ENCODE measurements at regions not wholly inside any gene's neighbourhood (a gene's known extent, or its start where the extent isn't known, plus 50 kb on each side); places are given as distances from the start of the nearest gene placed in this dataset.
"Not testable (repeated sequence)": the region's sequence is repeated elsewhere in the genome, so short reads cannot be mapped to it uniquely, and the experiment has no call there.

GRCh38 chr11:67759321-67759720 lies 84.9 kb upstream of the ALDH3B2 start:
- not testable (repeated sequence) for DNase-seq (ENCODE audit: low read depth in 4 of 6, low spot score in 6 of 6); H3K4me1 ChIP-seq (ENCODE audit: control insufficient read depth, insufficient read depth, low read length); H3K4me3 ChIP-seq (ENCODE audit: low read depth, low read length); H3K27ac ChIP-seq (ENCODE audit: low read depth, low read length); H3K27me3 ChIP-seq (ENCODE audit: control insufficient read depth, insufficient read depth, low read length); H3K9me3 ChIP-seq (ENCODE audit: control insufficient read depth, insufficient read depth, low read length); H3K36me3 ChIP-seq (ENCODE audit: control insufficient read depth, insufficient read depth, low read length)
- 100% methylated on average over 1 of the region's 3 CpGs for WGBS (ENCODE audit: insufficient coverage)

GRCh38 chr11:67758467-67758866 lies 84.0 kb upstream of the ALDH3B2 start:
- DNase-seq (ENCODE audit: low read depth in 4 of 6, low spot score in 6 of 6); H3K4me1 ChIP-seq (ENCODE audit: control insufficient read depth, insufficient read depth, low read length); H3K4me3 ChIP-seq (ENCODE audit: low read depth, low read length); H3K9me3 ChIP-seq (ENCODE audit: control insufficient read depth, insufficient read depth, low read length); H3K36me3 ChIP-seq (ENCODE audit: control insufficient read depth, insufficient read depth, low read length); H3K27me3 ChIP-seq (ENCODE audit: control insufficient read depth, insufficient read depth, low read length); H3K27ac ChIP-seq (ENCODE audit: low read depth, low read length): not testable (repeated sequence)
- 60% methylated on average over 5 of the region's 6 CpGs for WGBS (ENCODE audit: insufficient coverage)

GRCh38 chr11:67758009-67758408 lies 83.6 kb upstream of the ALDH3B2 start:
- peak in 2 of 6 donors; percentile 21 to 30 for DNase-seq (ENCODE audit: low read depth in 4 of 6, low spot score in 6 of 6)
- H3K4me3 ChIP-seq (ENCODE audit: low read depth, low read length); H3K36me3 ChIP-seq (ENCODE audit: control insufficient read depth, insufficient read depth, low read length); H3K9me3 ChIP-seq (ENCODE audit: control insufficient read depth, insufficient read depth, low read length); H3K4me1 ChIP-seq (ENCODE audit: control insufficient read depth, insufficient read depth, low read length); H3K27me3 ChIP-seq (ENCODE audit: control insufficient read depth, insufficient read depth, low read length): not testable (repeated sequence)
- H3K27ac ChIP-seq (ENCODE audit: low read depth, low read length) = peak overlapping the region; percentile 33
- no CpG with 5 or more reads among the region's 5 CpGs for WGBS (ENCODE audit: insufficient coverage)

GRCh38 chr11:67753820-67754219 lies 79.4 kb upstream of the ALDH3B2 start:
- not testable (repeated sequence) for DNase-seq (ENCODE audit: low read depth in 4 of 6, low spot score in 6 of 6); H3K27me3 ChIP-seq (ENCODE audit: control insufficient read depth, insufficient read depth, low read length); H3K36me3 ChIP-seq (ENCODE audit: control insufficient read depth, insufficient read depth, low read length); H3K27ac ChIP-seq (ENCODE audit: low read depth, low read length); H3K4me3 ChIP-seq (ENCODE audit: low read depth, low read length); H3K4me1 ChIP-seq (ENCODE audit: control insufficient read depth, insufficient read depth, low read length); H3K9me3 ChIP-seq (ENCODE audit: control insufficient read depth, insufficient read depth, low read length)
- 41% methylated on average over 3 of the region's 4 CpGs for WGBS (ENCODE audit: insufficient coverage)

DNA sequence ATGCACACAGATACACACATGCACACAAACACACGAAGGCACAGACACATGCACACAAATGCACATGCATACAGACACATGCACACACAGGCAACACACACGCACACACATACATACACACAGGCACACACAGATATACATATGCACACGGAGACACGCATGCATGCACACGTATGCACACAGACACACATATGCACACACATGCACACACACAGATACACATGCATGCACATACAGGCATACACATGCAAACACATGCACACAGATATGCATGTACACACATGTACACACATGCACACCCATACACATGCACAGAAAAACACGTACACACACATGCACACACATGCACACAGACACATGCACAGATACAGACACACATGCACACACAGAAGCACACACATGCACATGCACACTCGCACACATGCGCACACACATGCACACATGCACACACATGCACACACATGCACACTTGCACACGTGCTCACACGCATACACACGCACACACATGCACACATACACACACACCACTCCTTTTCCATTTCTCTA lies 70.8 kb upstream of the ALDH3B2 start:
- Histone ChIP-seq H3K4me1 (ENCODE audit: control insufficient read depth, insufficient read depth, low read length) (no peaks in the 10 kb centered on the region), H3K4me3 (ENCODE audit: low read depth, low read length) (no peak overlapping the region), H3K27me3 (ENCODE audit: control insufficient read depth, insufficient read depth, low read length) (no peaks in the 10 kb centered on the region), H3K36me3 (ENCODE audit: control insufficient read depth, insufficient read depth, low read length) (no peaks in the 10 kb centered on the region), H3K9me3 (ENCODE audit: control insufficient read depth, insufficient read depth, low read length) (no peaks in the 10 kb centered on the region), H3K27ac (ENCODE audit: low read depth, low read length) (no peak overlapping the region)
- WGBS (ENCODE audit: insufficient coverage) = 93% methylated on average over 8 of the region's 11 CpGs
- no peak for DNase-seq (ENCODE audit: low read depth in 4 of 6, low spot score in 6 of 6)

DNA sequence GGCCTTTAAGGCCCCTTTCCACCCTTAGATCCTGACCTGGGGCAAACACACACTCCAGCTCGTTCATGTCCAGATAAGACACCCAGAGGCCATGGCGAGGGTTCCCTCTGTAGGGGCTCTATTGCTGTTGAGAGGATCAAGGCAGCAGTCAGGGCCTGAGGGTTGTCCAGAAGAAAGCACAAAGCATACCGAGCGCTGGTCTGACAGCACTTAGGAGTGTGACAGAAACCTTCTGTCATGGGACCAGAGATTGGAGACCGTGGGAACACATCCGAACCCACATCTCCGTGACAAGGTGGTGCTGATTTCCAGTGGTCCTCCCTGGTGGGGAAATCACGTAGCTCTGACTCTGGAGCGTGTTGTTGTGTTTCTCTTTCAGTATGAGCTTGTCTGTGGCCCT lies 69.8 kb upstream of the ALDH3B2 start:
- DNase-seq (ENCODE audit: low read depth in 4 of 6, low spot score in 6 of 6); H3K36me3 ChIP-seq (ENCODE audit: control insufficient read depth, insufficient read depth, low read length); H3K27me3 ChIP-seq (ENCODE audit: control insufficient read depth, insufficient read depth, low read length); H3K27ac ChIP-seq (ENCODE audit: low read depth, low read length); H3K4me3 ChIP-seq (ENCODE audit: low read depth, low read length); H3K4me1 ChIP-seq (ENCODE audit: control insufficient read depth, insufficient read depth, low read length); H3K9me3 ChIP-seq (ENCODE audit: control insufficient read depth, insufficient read depth, low read length): not testable (repeated sequence)
- 86% methylated on average over 7 of the region's 9 CpGs for WGBS (ENCODE audit: insufficient coverage)

DNA sequence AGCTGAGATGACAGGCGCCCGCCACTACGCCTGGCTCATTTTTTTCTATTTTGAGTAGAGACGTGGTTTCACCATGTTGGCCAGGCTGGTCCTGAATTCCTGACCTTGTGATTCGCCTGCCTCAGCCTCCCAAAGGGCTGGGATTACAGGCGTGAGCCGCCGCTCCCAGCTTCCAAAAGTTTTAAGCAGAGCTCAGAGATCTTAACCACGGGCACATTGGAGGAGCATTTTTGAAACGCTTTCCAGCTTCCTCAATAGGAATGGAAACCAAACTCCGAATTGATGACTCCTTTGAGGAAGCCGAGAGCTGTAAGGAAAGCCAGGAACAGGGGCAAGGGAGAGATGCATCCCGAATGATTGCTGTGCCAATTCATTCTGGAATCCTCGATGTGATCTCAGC lies 63.8 kb upstream of the ALDH3B2 start:
- WGBS (ENCODE audit: insufficient coverage) = 88% methylated on average over 10 of the region's 14 CpGs
- H3K4me3 ChIP-seq (ENCODE audit: low read depth, low read length); H3K9me3 ChIP-seq (ENCODE audit: control insufficient read depth, insufficient read depth, low read length); H3K4me1 ChIP-seq (ENCODE audit: control insufficient read depth, insufficient read depth, low read length); H3K27me3 ChIP-seq (ENCODE audit: control insufficient read depth, insufficient read depth, low read length); H3K36me3 ChIP-seq (ENCODE audit: control insufficient read depth, insufficient read depth, low read length); DNase-seq (ENCODE audit: low read depth in 4 of 6, low spot score in 6 of 6); H3K27ac ChIP-seq (ENCODE audit: low read depth, low read length): not testable (repeated sequence)

DNA sequence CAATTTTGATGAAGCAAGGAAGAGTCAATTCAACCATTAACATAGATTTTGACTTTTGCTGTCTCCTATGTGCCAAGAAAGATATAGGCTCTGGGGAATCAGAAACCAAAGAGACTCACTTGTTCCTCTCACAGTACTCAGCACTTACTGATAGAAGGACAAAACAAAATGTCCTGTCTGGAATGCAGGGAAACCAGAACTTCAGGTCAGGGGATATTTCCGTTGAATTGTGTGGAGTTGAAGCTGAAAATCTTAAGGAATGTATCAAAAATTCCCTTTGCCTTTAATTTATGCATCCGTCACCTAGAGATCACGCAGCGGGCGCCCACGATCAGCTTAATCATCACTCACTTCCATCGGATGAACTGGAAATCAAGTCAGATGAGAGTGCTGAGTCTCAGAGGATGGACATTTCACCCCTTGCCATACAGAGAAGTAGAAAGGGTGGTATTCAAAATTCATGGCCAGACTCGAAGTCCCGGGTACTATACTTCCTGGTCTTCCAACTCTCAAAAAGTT lies 63.2 kb upstream of the ALDH3B2 start:
- DNase-seq (ENCODE audit: low read depth in 4 of 6, low spot score in 6 of 6); H3K4me3 ChIP-seq (ENCODE audit: low read depth, low read length); H3K27ac ChIP-seq (ENCODE audit: low read depth, low read length); H3K36me3 ChIP-seq (ENCODE audit: control insufficient read depth, insufficient read depth, low read length); H3K4me1 ChIP-seq (ENCODE audit: control insufficient read depth, insufficient read depth, low read length); H3K9me3 ChIP-seq (ENCODE audit: control insufficient read depth, insufficient read depth, low read length); H3K27me3 ChIP-seq (ENCODE audit: control insufficient read depth, insufficient read depth, low read length): not testable (repeated sequence)
- WGBS (ENCODE audit: insufficient coverage) = no CpG with 5 or more reads among the region's 9 CpGs

DNA sequence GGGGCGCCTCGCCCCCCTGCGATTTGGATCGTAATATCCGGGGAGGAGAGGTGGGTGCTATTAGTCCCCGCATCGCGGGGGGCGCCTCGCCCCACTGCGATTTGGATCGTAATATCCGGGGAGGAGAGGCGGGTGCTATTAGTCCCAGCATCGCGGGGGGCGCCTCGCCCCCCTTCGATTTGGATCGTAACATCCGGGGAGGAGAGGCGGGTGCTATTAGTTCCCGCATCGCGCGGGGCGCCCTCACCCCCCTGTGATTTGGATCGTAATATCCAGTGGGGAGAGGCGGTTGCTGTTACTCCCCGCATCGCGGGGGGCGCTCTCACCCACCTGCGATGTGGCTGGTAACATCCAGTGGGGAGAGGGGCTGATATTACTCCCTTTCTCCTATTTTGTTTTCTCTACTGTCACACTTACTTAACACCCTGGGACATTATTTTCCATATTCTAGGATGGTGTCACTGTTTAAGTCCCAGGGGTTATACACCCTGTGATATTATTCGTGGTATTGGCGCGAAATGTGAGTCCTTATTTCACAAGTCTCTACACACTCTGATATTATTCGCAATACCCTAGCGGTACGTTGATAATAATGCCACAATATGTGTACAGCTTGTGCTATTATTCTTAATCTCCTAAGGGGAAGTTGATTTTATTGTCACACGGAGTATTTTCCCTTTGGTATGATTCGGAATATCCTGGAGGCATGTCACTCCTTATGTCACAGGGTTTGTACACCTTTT lies 57.8 kb upstream of the ALDH3B2 start:
- H3K36me3 ChIP-seq (ENCODE audit: control insufficient read depth, insufficient read depth, low read length) = no peaks in the 10 kb centered on the region
- WGBS (ENCODE audit: insufficient coverage) = 11% methylated on average over 28 of the region's 42 CpGs
- peaks cover 4% of the 10 kb centered on the region for H3K27me3 ChIP-seq (ENCODE audit: control insufficient read depth, insufficient read depth, low read length)
- no peaks in the 10 kb centered on the region for H3K9me3 ChIP-seq (ENCODE audit: control insufficient read depth, insufficient read depth, low read length)
- DNase-seq (ENCODE audit: low read depth in 4 of 6, low spot score in 6 of 6) = peak in 2 of 6 donors; percentile 22 to 33
- peak overlapping the region; percentile 31 for H3K4me3 ChIP-seq (ENCODE audit: low read depth, low read length)
- peaks cover 6% of the 10 kb centered on the region for H3K4me1 ChIP-seq (ENCODE audit: control insufficient read depth, insufficient read depth, low read length)
- H3K27ac ChIP-seq (ENCODE audit: low read depth, low read length) = no peak overlapping the region

DNA sequence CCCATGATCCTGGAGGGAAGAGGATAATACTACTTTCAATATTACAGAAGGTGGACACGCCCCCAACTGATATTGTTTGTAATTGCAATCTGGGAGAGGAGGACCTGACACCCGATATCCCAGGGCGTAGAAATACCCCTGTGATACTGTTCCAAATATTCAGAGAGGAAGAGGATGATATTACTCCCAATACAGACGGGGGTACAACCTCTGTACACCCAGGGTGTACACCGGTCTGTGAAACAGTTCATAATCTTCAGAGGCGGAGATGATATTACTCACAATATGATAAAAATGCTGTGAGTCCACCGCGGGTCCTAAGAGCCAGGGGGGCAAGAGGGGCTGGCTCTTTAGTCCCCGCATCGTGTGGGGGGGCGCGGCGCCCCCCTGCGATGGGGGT lies 57.2 kb upstream of the ALDH3B2 start:
- H3K4me3 ChIP-seq (ENCODE audit: low read depth, low read length) = peak overlapping the region; percentile 31
- WGBS (ENCODE audit: insufficient coverage) = 70% methylated on average over 2 of the region's 14 CpGs
- DNase-seq (ENCODE audit: low read depth in 4 of 6, low spot score in 6 of 6) = no peak
- H3K36me3 ChIP-seq (ENCODE audit: control insufficient read depth, insufficient read depth, low read length) = no peaks in the 10 kb centered on the region
- H3K4me1 ChIP-seq (ENCODE audit: control insufficient read depth, insufficient read depth, low read length) = peaks cover 6% of the 10 kb centered on the region
- no peak overlapping the region for H3K27ac ChIP-seq (ENCODE audit: low read depth, low read length)
- peaks cover 4% of the 10 kb centered on the region for H3K27me3 ChIP-seq (ENCODE audit: control insufficient read depth, insufficient read depth, low read length)
- no peaks in the 10 kb centered on the region for H3K9me3 ChIP-seq (ENCODE audit: control insufficient read depth, insufficient read depth, low read length)

Measured in spinal cord (tissue), 9 donors.